B cell (primary cell): ENCODE measurements at regions not wholly inside any gene's neighbourhood (a gene's known extent, or its start where the extent isn't known, plus 50 kb on each side); places are given as distances from the start of the nearest gene placed in this dataset.

Experiments
- ATAC-seq: fragments of 200-7000 bp; cut with Tn5 transposase; one replicate; pipeline ENCODE4 v1.10.0; 2021; ENCODE audit warnings: low read depth, mild to moderate bottlenecking, moderate number of reproducible peaks, moderate library complexity
- CTCF ChIA-PET: fragments of 350-600 bp; sonication (Branson Sonifier 250); formaldehyde crosslinking; loops from one replicate; lab custom pipeline; 2021; ENCODE audit warnings: antibody characterized with exemption, inconsistent platforms; lab: Charles Lee
- POLR2A ChIA-PET: fragments of 350-600 bp; sonication (Branson Sonifier 250); formaldehyde crosslinking; loops from one replicate; lab custom pipeline; 2021; ENCODE audit warnings: antibody characterized with exemption; lab: Charles Lee
- DNase-seq: peaks from one replicate; pipeline ENCODE4 v3.0.0; 2013
- H2AFZ ChIP-seq: 2 replicates; pipeline ENCODE4 v1.6.1; 2012; ENCODE audit warnings: mild to moderate bottlenecking, low read depth, low read length; ENCODE audit not compliant: insufficient read depth, poor library complexity, severe bottlenecking
- H3K27ac ChIP-seq, 2 donors: 1 replicate in 1 of 2; 2 replicates in 1 of 2; pipeline ENCODE4 v1.5.1; 2012 to 2013; ENCODE audit warnings: low read length in 2 of 2, mild to moderate bottlenecking in 2 of 2, moderate library complexity in 1 of 2
- H3K27me3 ChIP-seq, 4 experiments: fragments of 200-600 bp in 1 of 4; sonication (generic) in 1 of 4; replicated peaks in 1 of 4; 1 replicate in 2 of 4; 2 replicates in 2 of 4; pipeline versions ENCODE4 v1.6.1 to v1.7.0; 2013 to 2016; ENCODE audit warnings: low read length in 3 of 4, mild to moderate bottlenecking in 2 of 4, mixed read lengths in 1 of 4, moderate library complexity in 1 of 4; ENCODE audit not compliant: insufficient read depth in 4 of 4, control insufficient read depth in 3 of 4; ENCODE audit errors: control extremely low read depth in 1 of 4
- H3K36me3 ChIP-seq, 2 experiments: replicated peaks in 1 of 2; 1 replicate in 1 of 2; 2 replicates in 1 of 2; pipeline versions ENCODE4 v1.6.1 to v1.7.1; 2013; ENCODE audit warnings: low read length in 1 of 2; ENCODE audit not compliant: insufficient read depth in 2 of 2, control insufficient read depth in 1 of 2; ENCODE audit errors: control extremely low read depth in 1 of 2, extremely low read depth in 1 of 2
- H3K4me1 ChIP-seq, 2 donors: fragments of 200-600 bp in 1 of 2; sonication (generic) in 1 of 2; 1 replicate in 1 of 2; 2 replicates in 1 of 2; pipeline versions ENCODE4 v1.5.1 to v1.6.1; 2013 to 2017; ENCODE audit warnings: low read length in 2 of 2; ENCODE audit not compliant: control insufficient read depth in 2 of 2, insufficient read depth in 2 of 2
- H3K4me2 ChIP-seq: replicated peaks from 2 replicates; pipeline ENCODE3; 2012; ENCODE audit warnings: mild to moderate bottlenecking, low read depth, low read length; ENCODE audit not compliant: poor library complexity, severe bottlenecking
- H3K4me3 ChIP-seq, 5 experiments: fragments of 200-600 bp in 1 of 5; sonication (generic) in 1 of 5; 1 replicate in 3 of 5; 2 replicates in 2 of 5; pipeline versions ENCODE4 v1.5.1 to v1.7.0; 2011 to 2016; ENCODE audit warnings: low read length in 4 of 5, mild to moderate bottlenecking in 4 of 5, low read depth in 2 of 5, control low read depth in 1 of 5, moderate library complexity in 1 of 5; ENCODE audit not compliant: insufficient read depth in 1 of 5; ENCODE audit errors: control extremely low read depth in 1 of 5, extremely low read depth in 1 of 5
- H3K79me2 ChIP-seq: fragments of 200-600 bp; sonication (generic); one replicate; pipeline ENCODE4 v1.6.0; 2016; ENCODE audit warnings: low read length; ENCODE audit not compliant: control insufficient read depth, insufficient read depth
- H3K9ac ChIP-seq: fragments of 200-600 bp; sonication (generic); 2 replicates; pipeline ENCODE4 v1.6.1; 2017; ENCODE audit warnings: mild to moderate bottlenecking, low read length, moderate library complexity
- H3K9me3 ChIP-seq, 3 donors: one replicate each; pipeline versions ENCODE4 v1.6.1 to v1.7.1; 2013; ENCODE audit warnings: low read length in 2 of 3; ENCODE audit not compliant: control insufficient read depth in 2 of 3, insufficient read depth in 1 of 3; ENCODE audit errors: control extremely low read depth in 1 of 3
- H4K20me1 ChIP-seq: 2 replicates; pipeline ENCODE4 v1.6.0; 2012; ENCODE audit warnings: mild to moderate bottlenecking, low read length; ENCODE audit not compliant: insufficient read depth, control insufficient read depth, poor library complexity, severe bottlenecking
- H3K27ac Mint-ChIP-seq: one replicate; pipeline ENCODE4 v1.8.0; 2021; ENCODE audit warnings: mixed read lengths
- H3K27me3 Mint-ChIP-seq: one replicate; pipeline ENCODE4 v1.8.0; 2021; ENCODE audit warnings: mixed read lengths
- H3K4me1 Mint-ChIP-seq: one replicate; pipeline ENCODE4 v1.8.0; 2021; ENCODE audit warnings: mixed read lengths
- H3K4me3 Mint-ChIP-seq: one replicate; pipeline ENCODE4 v1.8.0; 2021; ENCODE audit warnings: mixed read lengths
- H3K9me3 Mint-ChIP-seq: one replicate; pipeline ENCODE4 v1.8.0; 2022; ENCODE audit warnings: mixed read lengths; ENCODE audit not compliant: insufficient read depth
- CTCF ChIP-seq: fragments of 200-600 bp; IDR thresholded peaks from one replicate; pipeline ENCODE4 v1.8.0; 2022; ENCODE audit warnings: antibody characterized with exemption, mild to moderate bottlenecking
- EZH2 ChIP-seq: IDR thresholded peaks from 2 replicates; pipeline ENCODE4 v1.6.1; 2012; ENCODE audit warnings: borderline replicate concordance, low read depth, mild to moderate bottlenecking, moderate library complexity, low read length; ENCODE audit not compliant: insufficient read depth, poor library complexity, severe bottlenecking
- WGBS: methylation state at CpG from one replicate; pipeline ENCODE4 v1.1.5; 2013; ENCODE audit warnings: missing lambda C conversion rate; ENCODE audit not compliant: insufficient coverage; 5-methylcytosine and 5-hydroxymethylcytosine counted together
- intact Hi-C: fragments of 100-400 bp; cut with micrococcal nuclease; formaldehyde crosslinking; loops from one replicate; pipeline ENCODE4 v1.10.0; 2022

- H3K27me3 ChIP-seq, result no peaks in the 10 kb centered on the region
- DNase-seq, result no peak
- ChIA-PET CTCF (no interaction called here), POLR2A (no interaction called here)
- ATAC-seq, result no peak
- H3K4me3 Mint-ChIP-seq, result no peak overlapping the region
- H3K9ac ChIP-seq, result no peak overlapping the region
- H3K4me3 ChIP-seq, result no peak overlapping the region
- no peaks in the 10 kb centered on the region for H3K4me1 ChIP-seq
- no peaks in the 10 kb centered on the region for H3K4me1 Mint-ChIP-seq
- no peak overlapping the region for H3K27ac ChIP-seq
- peaks cover 14% of the 10 kb centered on the region for H3K27me3 Mint-ChIP-seq
- no peaks in the 10 kb centered on the region for H3K79me2 ChIP-seq
- intact Hi-C loops, result no loop called here
- no peaks in the 10 kb centered on the region for H4K20me1 ChIP-seq
- no peak overlapping the region for H3K4me2 ChIP-seq
- no peak overlapping the region for H3K27ac Mint-ChIP-seq
- no peaks in the 10 kb centered on the region for H3K36me3 ChIP-seq
- TF ChIP-seq CTCF, result no peak
- no peak for TF ChIP-seq EZH2
- H3K9me3 ChIP-seq, result no peaks in the 10 kb centered on the region
- no peaks in the 10 kb centered on the region for H3K9me3 Mint-ChIP-seq
- H2AFZ ChIP-seq, result no peak overlapping the region
These were observed 374.9 kb upstream of the TNC start for GRCh38 chr9:115492869-115493268.

- ATAC-seq (no peak), DNase-seq (no peak)
- no CpG with 5 or more reads among the region's 1 CpG for WGBS
- H3K4me1 Mint-ChIP-seq, result no peaks in the 10 kb centered on the region
- H3K4me1 ChIP-seq, result no peaks in the 10 kb centered on the region
- no peaks in the 10 kb centered on the region for H3K27me3 ChIP-seq
- ChIA-PET POLR2A (no interaction called here), CTCF (no interaction called here)
- no peak overlapping the region for H3K27ac Mint-ChIP-seq
- H4K20me1 ChIP-seq, result no peaks in the 10 kb centered on the region
- H2AFZ ChIP-seq, result no peak overlapping the region
- no peak overlapping the region for H3K27ac ChIP-seq
- H3K4me2 ChIP-seq, result no peak overlapping the region
- H3K4me3 Mint-ChIP-seq, result no peak overlapping the region
- no peaks in the 10 kb centered on the region for H3K36me3 ChIP-seq
- no peaks in the 10 kb centered on the region for H3K9me3 Mint-ChIP-seq
- H3K79me2 ChIP-seq, result no peaks in the 10 kb centered on the region
- H3K4me3 ChIP-seq, result no peak overlapping the region
- H3K9me3 ChIP-seq, result no peaks in the 10 kb centered on the region
- H3K27me3 Mint-ChIP-seq, result peaks cover 14% of the 10 kb centered on the region
- TF ChIP-seq EZH2 (no peak), CTCF (no peak)
- intact Hi-C loops, result no loop called here
- no peak overlapping the region for H3K9ac ChIP-seq
These were observed 376.4 kb upstream of the TNC start for GRCh38 chr9:115494393-115494792.
